ENCODE measurements at regions not wholly inside any gene's neighbourhood (a gene's known extent, or its start where the extent isn't known, plus 50 kb on each side); places are given as distances from the start of the nearest gene placed in this dataset.

DNA sequence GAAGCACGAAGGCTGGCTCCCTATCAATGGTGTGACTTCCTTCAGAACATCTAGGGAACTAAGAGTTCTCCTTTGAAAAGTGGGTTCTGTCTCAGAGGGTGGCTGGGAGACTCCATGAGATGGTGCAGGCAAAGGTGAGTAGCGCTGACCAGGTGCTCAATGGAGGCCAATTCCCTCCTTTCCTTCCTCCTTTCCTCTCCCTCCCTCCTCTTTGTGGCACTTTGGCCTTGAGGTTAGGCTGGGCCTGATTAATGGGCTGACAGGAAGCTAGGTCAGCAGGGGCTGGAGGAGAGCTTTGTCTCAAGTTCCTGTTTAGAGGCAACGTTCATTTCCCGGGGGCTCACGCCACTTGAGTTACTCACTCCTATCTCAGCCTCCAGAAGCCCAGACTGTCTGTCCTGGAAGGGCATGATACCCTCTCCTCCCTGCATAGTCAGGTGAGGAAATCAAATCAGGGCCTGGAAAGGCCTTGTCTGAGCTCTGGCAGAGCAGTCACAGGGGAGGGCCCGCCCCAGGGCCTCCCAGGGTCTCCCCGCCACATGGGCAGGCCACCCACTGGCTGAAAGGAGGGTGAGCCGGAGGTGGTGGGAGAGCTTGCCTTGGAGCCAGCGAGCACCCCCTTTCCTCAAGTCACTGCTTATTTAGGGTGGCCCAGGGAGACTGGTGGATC, 58.4 kb upstream of the SSBP3 start (continued):
- TF ChIP-seq HMGN3 (IDR thresholded peaks at IDR 0.05; ENCODE audit: borderline replicate concordance, extremely low read depth, insufficient read length, low read depth, low read length), result peak; percentile 81
- 0 out of 2 replicates have a peak, but pooled peaks have one; percentile 39 for TF ChIP-seq ZNF24 (IDR thresholded peaks at IDR 0.05)
- TF ChIP-seq ESRRA (IDR thresholded peaks at IDR 0.05; ENCODE audit: borderline replicate concordance, low read depth), result peak; percentile 77
- TF ChIP-seq, protein P1, sequence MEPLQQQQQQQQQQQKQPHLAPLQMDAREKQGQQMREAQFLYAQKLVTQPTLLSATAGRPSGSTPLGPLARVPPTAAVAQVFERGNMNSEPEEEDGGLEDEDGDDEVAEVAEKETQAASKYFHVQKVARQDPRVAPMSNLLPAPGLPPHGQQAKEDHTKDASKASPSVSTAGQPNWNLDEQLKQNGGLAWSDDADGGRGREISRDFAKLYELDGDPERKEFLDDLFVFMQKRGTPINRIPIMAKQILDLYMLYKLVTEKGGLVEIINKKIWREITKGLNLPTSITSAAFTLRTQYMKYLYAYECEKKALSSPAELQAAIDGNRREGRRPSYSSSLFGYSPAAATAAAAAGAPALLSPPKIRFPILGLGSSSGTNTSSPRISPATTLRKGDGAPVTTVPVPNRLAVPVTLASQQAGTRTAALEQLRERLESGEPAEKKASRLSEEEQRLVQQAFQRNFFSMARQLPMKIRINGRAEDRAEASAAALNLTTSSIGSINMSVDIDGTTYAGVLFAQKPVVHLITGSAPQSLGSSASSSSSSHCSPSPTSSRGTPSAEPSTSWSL (CRISPR knock-in tag; IDR thresholded peaks at IDR 0.05; ENCODE audit: borderline replicate concordance), result no peak
- TF ChIP-seq DNMT1 (IDR thresholded peaks at IDR 0.05), result no peak
- TF ChIP-seq GATAD2B (IDR thresholded peaks at IDR 0.05; ENCODE audit: borderline replicate concordance), result peak; percentile 81; the same call in 1 of the 2 replicates
- TF ChIP-seq ELF1 (tag; IDR thresholded peaks at IDR 0.05), result peak; percentile 70
- peak; percentile 94 for TF ChIP-seq STAT5A (IDR thresholded peaks at IDR 0.05; ENCODE audit: borderline replicate concordance, low read length)
- peak; percentile 98 for TF ChIP-seq NCOR1 (IDR thresholded peaks at IDR 0.05)
- TF ChIP-seq, protein P2, sequence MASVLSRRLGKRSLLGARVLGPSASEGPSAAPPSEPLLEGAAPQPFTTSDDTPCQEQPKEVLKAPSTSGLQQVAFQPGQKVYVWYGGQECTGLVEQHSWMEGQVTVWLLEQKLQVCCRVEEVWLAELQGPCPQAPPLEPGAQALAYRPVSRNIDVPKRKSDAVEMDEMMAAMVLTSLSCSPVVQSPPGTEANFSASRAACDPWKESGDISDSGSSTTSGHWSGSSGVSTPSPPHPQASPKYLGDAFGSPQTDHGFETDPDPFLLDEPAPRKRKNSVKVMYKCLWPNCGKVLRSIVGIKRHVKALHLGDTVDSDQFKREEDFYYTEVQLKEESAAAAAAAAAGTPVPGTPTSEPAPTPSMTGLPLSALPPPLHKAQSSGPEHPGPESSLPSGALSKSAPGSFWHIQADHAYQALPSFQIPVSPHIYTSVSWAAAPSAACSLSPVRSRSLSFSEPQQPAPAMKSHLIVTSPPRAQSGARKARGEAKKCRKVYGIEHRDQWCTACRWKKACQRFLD (CRISPR knock-in tag; IDR thresholded peaks at IDR 0.05), result peak; percentile 96
- TF ChIP-seq FOXM1 (IDR thresholded peaks at IDR 0.05; ENCODE audit: low read depth), result peak; percentile 90
- no peak for TF ChIP-seq FOXM1 (CRISPR knock-in tag; IDR thresholded peaks at IDR 0.05; ENCODE audit: low read depth)
- no peak for TF ChIP-seq KDM2B (CRISPR knock-in tag; IDR thresholded peaks at IDR 0.05)
- TF ChIP-seq JUN (IDR thresholded peaks at IDR 0.05; ENCODE audit: borderline replicate concordance, low read depth, low read length), result peak; percentile 61; the same call in 1 of the 2 replicates
- peak; percentile 78; the same call in 1 of the 2 replicates for TF ChIP-seq JUN (CRISPR knock-in tag; IDR thresholded peaks at IDR 0.05; ENCODE audit: borderline replicate concordance)
- no peak for TF ChIP-seq POLR3A (IDR thresholded peaks at IDR 0.05; ENCODE audit: borderline replicate concordance, extremely low read depth, insufficient read depth, insufficient read length)
- TF ChIP-seq ZNF766 (CRISPR knock-in tag; conservative IDR thresholded peaks at IDR 0.05), result peak; percentile 79
- TF ChIP-seq RNF2 (IDR thresholded peaks at IDR 0.05), result peak; percentile 98
- TF ChIP-seq CREB1 (IDR thresholded peaks at IDR 0.05), result peak; percentile 85
- TF ChIP-seq CREB1 (CRISPR knock-in tag; IDR thresholded peaks at IDR 0.05), result no peak
- peak; percentile 93 for TF ChIP-seq NFIC (IDR thresholded peaks at IDR 0.05)
- peak; percentile 40; the same call in 1 of the 2 replicates for TF ChIP-seq ZNF644 (tag; IDR thresholded peaks at IDR 0.05; ENCODE audit: low read depth)
- TF ChIP-seq, protein P3, sequence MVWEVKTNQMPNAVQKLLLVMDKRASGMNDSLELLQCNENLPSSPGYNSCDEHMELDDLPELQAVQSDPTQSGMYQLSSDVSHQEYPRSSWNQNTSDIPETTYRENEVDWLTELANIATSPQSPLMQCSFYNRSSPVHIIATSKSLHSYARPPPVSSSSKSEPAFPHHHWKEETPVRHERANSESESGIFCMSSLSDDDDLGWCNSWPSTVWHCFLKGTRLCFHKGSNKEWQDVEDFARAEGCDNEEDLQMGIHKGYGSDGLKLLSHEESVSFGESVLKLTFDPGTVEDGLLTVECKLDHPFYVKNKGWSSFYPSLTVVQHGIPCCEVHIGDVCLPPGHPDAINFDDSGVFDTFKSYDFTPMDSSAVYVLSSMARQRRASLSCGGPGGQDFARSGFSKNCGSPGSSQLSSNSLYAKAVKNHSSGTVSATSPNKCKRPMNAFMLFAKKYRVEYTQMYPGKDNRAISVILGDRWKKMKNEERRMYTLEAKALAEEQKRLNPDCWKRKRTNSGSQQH (CRISPR knock-in tag; IDR thresholded peaks at IDR 0.05), result no peak
- TF ChIP-seq TBP (optimal IDR thresholded peaks at IDR 0.05; ENCODE audit: low read depth, low read length), result no peak
- peak; percentile 87 for TF ChIP-seq MECOM (CRISPR knock-in tag; IDR thresholded peaks at IDR 0.05)
- peak; percentile 55; the same call in 1 of the 2 replicates for TF ChIP-seq TCF7 (IDR thresholded peaks at IDR 0.05; ENCODE audit: borderline replicate concordance)

Measured in K562 (cell line).